ENCODE measurements at regions not wholly inside any gene's neighbourhood (a gene's known extent, or its start where the extent isn't known, plus 50 kb on each side); places are given as distances from the start of the nearest gene placed in this dataset.
"Not testable (repeated sequence)": the region's sequence is repeated elsewhere in the genome, so short reads cannot be mapped to it uniquely, and the experiment has no call there.

DNA sequence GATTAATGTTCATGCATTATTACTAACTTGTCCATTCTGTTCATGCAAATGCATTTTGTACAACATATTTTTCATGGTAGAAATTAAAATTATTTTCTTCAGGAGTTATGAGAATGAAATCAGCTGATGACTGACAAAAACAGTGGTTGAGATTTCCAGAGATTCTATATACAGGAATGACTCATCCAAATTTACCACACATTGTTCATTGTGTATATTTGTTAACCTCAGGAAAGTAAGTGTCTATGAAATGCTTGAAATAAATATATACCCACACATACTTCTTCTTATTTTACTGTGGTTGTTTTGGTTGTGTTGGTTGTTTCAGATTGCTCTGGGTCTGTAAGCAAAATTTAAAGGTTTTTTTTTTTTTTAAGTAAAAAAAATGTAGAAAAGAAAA lies 108.1 kb upstream of the SP8 start:
- H3K36me3 ChIP-seq (ENCODE audit: control insufficient read depth in 2 of 2, insufficient read depth in 2 of 2, low read length in 1 of 2): no peaks in the 10 kb centered on the region
- H3K27me3 ChIP-seq (ENCODE audit: control insufficient read depth in 1 of 2, insufficient read depth in 2 of 2, low read length in 2 of 2): no peaks in the 10 kb centered on the region

GRCh38 chr7:20895563-20895962 lies 108.9 kb upstream of the SP8 start:
- Histone ChIP-seq H3K27ac (ENCODE audit: low read depth in 2 of 2, low read length in 1 of 2) (no peak overlapping the region), H3K9me3 (ENCODE audit: control insufficient read depth in 2 of 2, insufficient read depth in 1 of 2, low read depth in 1 of 2, low read length in 1 of 2) (no peaks in the 10 kb centered on the region), H3K36me3 (ENCODE audit: control insufficient read depth in 2 of 2, insufficient read depth in 2 of 2, low read length in 1 of 2) (no peaks in the 10 kb centered on the region), H3K27me3 (ENCODE audit: control insufficient read depth in 1 of 2, insufficient read depth in 2 of 2, low read length in 2 of 2) (no peaks in the 10 kb centered on the region), H3K4me3 (ENCODE audit: low read depth in 1 of 2, low read length in 2 of 2) (no peak overlapping the region), H3K4me1 (ENCODE audit: control insufficient read depth in 2 of 2, insufficient read depth in 2 of 2, low read length in 1 of 2) (no peaks in the 10 kb centered on the region)
- 55 to 69% methylated on average over 5 of the region's 5 CpGs for WGBS, 2 donors

More for the DNA sequence above, 108.1 kb upstream of the SP8 start:
- Histone ChIP-seq H3K9me3 (ENCODE audit: control insufficient read depth in 2 of 2, insufficient read depth in 1 of 2, low read depth in 1 of 2, low read length in 1 of 2) (no peaks in the 10 kb centered on the region), H3K27ac (ENCODE audit: low read depth in 2 of 2, low read length in 1 of 2) (no peak overlapping the region), H3K4me3 (ENCODE audit: low read depth in 1 of 2, low read length in 2 of 2) (no peak overlapping the region), H3K4me1 (ENCODE audit: control insufficient read depth in 2 of 2, insufficient read depth in 2 of 2, low read length in 1 of 2) (no peaks in the 10 kb centered on the region)

DNA sequence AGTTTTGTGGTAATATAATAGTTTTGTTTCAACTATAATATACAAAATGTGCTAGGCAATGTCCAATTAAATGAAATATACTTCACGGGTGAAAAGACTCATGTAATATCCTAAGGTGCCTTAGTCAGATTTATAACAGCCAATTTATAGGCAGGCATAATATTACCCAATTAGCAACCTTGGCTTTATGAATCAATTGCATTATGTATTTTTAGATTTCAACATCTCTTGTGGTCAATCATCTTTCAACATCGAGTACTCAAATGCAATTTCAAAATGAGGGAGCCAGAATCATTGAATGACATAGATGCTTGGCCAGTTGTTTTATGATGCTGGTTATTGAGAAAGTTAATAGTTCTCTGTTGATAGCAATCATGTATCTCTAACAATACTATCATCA lies 110.3 kb upstream of the SP8 start:
- Histone ChIP-seq H3K4me1 (ENCODE audit: control insufficient read depth in 2 of 2, insufficient read depth in 2 of 2, low read length in 1 of 2) (no peaks in the 10 kb centered on the region), H3K36me3 (ENCODE audit: control insufficient read depth in 2 of 2, insufficient read depth in 2 of 2, low read length in 1 of 2) (no peaks in the 10 kb centered on the region), H3K4me3 (ENCODE audit: low read depth in 1 of 2, low read length in 2 of 2) (no peak overlapping the region), H3K27ac (ENCODE audit: low read depth in 2 of 2, low read length in 1 of 2) (no peak overlapping the region), H3K9me3 (ENCODE audit: control insufficient read depth in 2 of 2, insufficient read depth in 1 of 2, low read depth in 1 of 2, low read length in 1 of 2) (no peaks in the 10 kb centered on the region), H3K27me3 (ENCODE audit: control insufficient read depth in 1 of 2, insufficient read depth in 2 of 2, low read length in 2 of 2) (no peaks in the 10 kb centered on the region)
- 77 to 84% methylated on average over 2 of the region's 2 CpGs for WGBS, 2 donors

GRCh38 chr7:20906801-20907453 lies 120.2 kb upstream of the SP8 start:
- Histone ChIP-seq H3K4me1 (ENCODE audit: control insufficient read depth in 2 of 2, insufficient read depth in 2 of 2, low read length in 1 of 2) (no peaks in the 10 kb centered on the region), H3K27me3 (ENCODE audit: control insufficient read depth in 1 of 2, insufficient read depth in 2 of 2, low read length in 2 of 2) (no peaks in the 10 kb centered on the region), H3K4me3 (ENCODE audit: low read depth in 1 of 2, low read length in 2 of 2) (no peak overlapping the region), H3K36me3 (ENCODE audit: control insufficient read depth in 2 of 2, insufficient read depth in 2 of 2, low read length in 1 of 2) (no peaks in the 10 kb centered on the region), H3K9me3 (ENCODE audit: control insufficient read depth in 2 of 2, insufficient read depth in 1 of 2, low read depth in 1 of 2, low read length in 1 of 2) (no peaks in the 10 kb centered on the region), H3K27ac (ENCODE audit: low read depth in 2 of 2, low read length in 1 of 2) (no peak overlapping the region)
- WGBS, 2 donors: 17 to 22% methylated on average over 3 of the region's 3 CpGs

DNA sequence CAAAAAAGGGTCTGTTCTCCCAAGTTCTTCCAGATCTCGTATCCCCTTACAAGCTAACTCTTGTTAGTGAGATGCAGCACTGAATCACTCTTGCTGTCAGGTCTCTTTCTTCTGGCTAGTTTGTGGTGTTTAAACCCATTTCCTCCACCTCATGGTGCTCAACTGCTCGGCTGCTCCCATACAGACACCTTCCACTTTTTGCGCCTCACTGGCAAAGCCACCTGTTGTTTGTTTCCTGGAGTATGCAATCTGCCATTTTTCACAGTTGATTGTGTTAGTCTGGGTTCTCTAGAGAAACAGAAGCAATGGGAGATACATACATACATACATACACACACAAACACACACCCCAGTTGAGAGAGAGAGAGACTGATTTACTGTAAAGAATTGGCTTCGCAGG lies 124.4 kb upstream of the SP8 start:
- Histone ChIP-seq H3K27me3 (ENCODE audit: control insufficient read depth in 1 of 2, insufficient read depth in 2 of 2, low read length in 2 of 2) (no peaks in the 10 kb centered on the region), H3K4me3 (ENCODE audit: low read depth in 1 of 2, low read length in 2 of 2) (no peak overlapping the region), H3K27ac (ENCODE audit: low read depth in 2 of 2, low read length in 1 of 2) (no peak overlapping the region), H3K4me1 (ENCODE audit: control insufficient read depth in 2 of 2, insufficient read depth in 2 of 2, low read length in 1 of 2) (no peaks in the 10 kb centered on the region), H3K36me3 (ENCODE audit: control insufficient read depth in 2 of 2, insufficient read depth in 2 of 2, low read length in 1 of 2) (no peaks in the 10 kb centered on the region), H3K9me3 (ENCODE audit: control insufficient read depth in 2 of 2, insufficient read depth in 1 of 2, low read depth in 1 of 2, low read length in 1 of 2) (no peaks in the 10 kb centered on the region)
- WGBS, 2 donors: 79 to 83% methylated on average over 4 of the region's 4 CpGs

GRCh38 chr7:20913853-20914252 lies 127.2 kb upstream of the SP8 start:
- Histone ChIP-seq H3K27ac (ENCODE audit: low read depth in 2 of 2, low read length in 1 of 2) (no peak overlapping the region), H3K4me1 (ENCODE audit: control insufficient read depth in 2 of 2, insufficient read depth in 2 of 2, low read length in 1 of 2) (no peaks in the 10 kb centered on the region), H3K4me3 (ENCODE audit: low read depth in 1 of 2, low read length in 2 of 2) (no peak overlapping the region), H3K9me3 (ENCODE audit: control insufficient read depth in 2 of 2, insufficient read depth in 1 of 2, low read depth in 1 of 2, low read length in 1 of 2) (no peaks in the 10 kb centered on the region), H3K36me3 (ENCODE audit: control insufficient read depth in 2 of 2, insufficient read depth in 2 of 2, low read length in 1 of 2) (no peaks in the 10 kb centered on the region), H3K27me3 (ENCODE audit: control insufficient read depth in 1 of 2, insufficient read depth in 2 of 2, low read length in 2 of 2) (no peaks in the 10 kb centered on the region)
- 81 to 82% methylated on average over 9 of the region's 9 CpGs for WGBS, 2 donors

DNA sequence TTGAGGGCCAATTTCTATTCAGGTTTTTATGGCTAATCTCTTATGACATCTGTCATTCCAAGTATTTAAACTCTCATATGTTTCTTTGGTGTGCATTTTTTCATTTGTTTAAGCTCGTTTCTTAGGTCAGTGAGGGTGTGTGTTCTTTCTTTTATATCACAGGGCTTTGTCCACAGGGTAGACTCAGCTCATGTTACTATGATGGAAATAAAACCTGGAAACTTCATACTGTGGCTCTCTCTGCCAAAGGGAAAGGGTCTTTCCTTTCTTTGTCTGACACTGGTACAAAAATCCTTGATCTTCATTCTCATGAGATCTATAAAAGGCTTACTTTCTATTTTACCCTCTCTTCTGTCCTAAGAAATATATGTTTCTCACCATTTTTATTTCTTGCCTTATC lies 129.6 kb upstream of the SP8 start:
- H3K27ac ChIP-seq (ENCODE audit: low read depth in 2 of 2, low read length in 1 of 2): no peak overlapping the region
- no peaks in the 10 kb centered on the region for H3K36me3 ChIP-seq (ENCODE audit: control insufficient read depth in 2 of 2, insufficient read depth in 2 of 2, low read length in 1 of 2)
- no peaks in the 10 kb centered on the region for H3K9me3 ChIP-seq (ENCODE audit: control insufficient read depth in 2 of 2, insufficient read depth in 1 of 2, low read depth in 1 of 2, low read length in 1 of 2)
- H3K4me1 ChIP-seq (ENCODE audit: control insufficient read depth in 2 of 2, insufficient read depth in 2 of 2, low read length in 1 of 2): no peaks in the 10 kb centered on the region
- H3K4me3 ChIP-seq (ENCODE audit: low read depth in 1 of 2, low read length in 2 of 2): no peak overlapping the region
- no peaks in the 10 kb centered on the region for H3K27me3 ChIP-seq (ENCODE audit: control insufficient read depth in 1 of 2, insufficient read depth in 2 of 2, low read length in 2 of 2)
- 20 to 34% methylated on average over 1 of the region's 1 CpG for WGBS, 2 donors

- H3K4me3 ChIP-seq (ENCODE audit: low read depth in 1 of 2, low read length in 2 of 2): no peak overlapping the region
- H3K27ac ChIP-seq (ENCODE audit: low read depth in 2 of 2, low read length in 1 of 2): no peak overlapping the region
- 51 to 70% methylated on average over 3 of the region's 3 CpGs for WGBS, 2 donors
- H3K4me1 ChIP-seq (ENCODE audit: control insufficient read depth in 2 of 2, insufficient read depth in 2 of 2, low read length in 1 of 2): no peaks in the 10 kb centered on the region
- no peaks in the 10 kb centered on the region for H3K9me3 ChIP-seq (ENCODE audit: control insufficient read depth in 2 of 2, insufficient read depth in 1 of 2, low read depth in 1 of 2, low read length in 1 of 2)
- H3K27me3 ChIP-seq (ENCODE audit: control insufficient read depth in 1 of 2, insufficient read depth in 2 of 2, low read length in 2 of 2): no peaks in the 10 kb centered on the region
- H3K36me3 ChIP-seq (ENCODE audit: control insufficient read depth in 2 of 2, insufficient read depth in 2 of 2, low read length in 1 of 2): no peaks in the 10 kb centered on the region
Measured at GRCh38 chr7:20917603-20918002, 130.9 kb upstream of the SP8 start.

- Histone ChIP-seq H3K27me3 (ENCODE audit: control insufficient read depth in 1 of 2, insufficient read depth in 2 of 2, low read length in 2 of 2) (no peaks in the 10 kb centered on the region), H3K27ac (ENCODE audit: low read depth in 2 of 2, low read length in 1 of 2) (no peak overlapping the region), H3K36me3 (ENCODE audit: control insufficient read depth in 2 of 2, insufficient read depth in 2 of 2, low read length in 1 of 2) (no peaks in the 10 kb centered on the region), H3K4me3 (ENCODE audit: low read depth in 1 of 2, low read length in 2 of 2) (no peak overlapping the region), H3K9me3 (ENCODE audit: control insufficient read depth in 2 of 2, insufficient read depth in 1 of 2, low read depth in 1 of 2, low read length in 1 of 2) (no peaks in the 10 kb centered on the region), H3K4me1 (ENCODE audit: control insufficient read depth in 2 of 2, insufficient read depth in 2 of 2, low read length in 1 of 2) (no peaks in the 10 kb centered on the region)
- WGBS, 2 donors: 87 to 91% methylated on average over 4 of the region's 4 CpGs
Measured at GRCh38 chr7:20918156-20918555, 131.5 kb upstream of the SP8 start.

DNA sequence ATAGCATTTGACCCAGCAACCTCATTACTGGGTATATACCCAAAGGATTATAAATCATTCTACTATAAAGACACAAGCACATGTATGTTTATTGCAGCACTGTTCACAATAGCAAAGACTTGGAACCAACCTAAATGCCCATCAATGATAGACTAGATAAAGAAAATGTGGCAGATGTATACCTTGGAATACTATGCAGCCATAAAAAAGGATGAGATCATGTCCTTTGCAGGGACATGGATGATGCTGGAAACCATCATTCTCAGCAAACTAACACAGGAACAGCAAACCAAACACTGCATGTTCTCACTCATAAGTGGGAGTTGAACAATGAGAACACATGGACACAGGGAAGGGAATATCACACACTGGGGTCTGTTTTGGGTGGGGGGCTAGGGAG lies 140.5 kb upstream of the SP8 start:
- not testable (repeated sequence) for H3K27ac ChIP-seq (ENCODE audit: low read depth in 2 of 2, low read length in 1 of 2); H3K27me3 ChIP-seq (ENCODE audit: control insufficient read depth in 1 of 2, insufficient read depth in 2 of 2, low read length in 2 of 2); H3K36me3 ChIP-seq (ENCODE audit: control insufficient read depth in 2 of 2, insufficient read depth in 2 of 2, low read length in 1 of 2); H3K4me3 ChIP-seq (ENCODE audit: low read depth in 1 of 2, low read length in 2 of 2); H3K4me1 ChIP-seq (ENCODE audit: control insufficient read depth in 2 of 2, insufficient read depth in 2 of 2, low read length in 1 of 2); H3K9me3 ChIP-seq (ENCODE audit: control insufficient read depth in 2 of 2, insufficient read depth in 1 of 2, low read depth in 1 of 2, low read length in 1 of 2)
